HepG2 (cell line): ENCODE measurements at regions not wholly inside any gene's neighbourhood (a gene's known extent, or its start where the extent isn't known, plus 50 kb on each side); places are given as distances from the start of the nearest gene placed in this dataset.

Experiments used
- AKAP8 ChIP-seq: sonication (generic); formaldehyde crosslinking; IDR thresholded peaks from 2 replicates; pipeline ENCODE4 v1.5.1; 2020; ENCODE audit warnings: mild to moderate bottlenecking, missing genetic modification reagents
- ATF1 ChIP-seq: IDR thresholded peaks from 2 replicates; pipeline ENCODE4 v1.6.1; 2016; ENCODE audit warnings: mild to moderate bottlenecking, control low read depth
- POLR2AphosphoS2 ChIP-seq: IDR thresholded peaks from 2 replicates; pipeline ENCODE4 v1.6.1; 2011; ENCODE audit warnings: low read depth, low read length, improper control_type of control experiment
- ZNF354B ChIP-seq: sonication (generic); formaldehyde crosslinking; IDR thresholded peaks from 2 replicates; pipeline ENCODE4 v1.8.0; 2022; ENCODE audit warnings: mild to moderate bottlenecking, missing genetic modification reagents

- no peak for TF ChIP-seq ZNF354B
- no peak for TF ChIP-seq AKAP8 (CRISPR knock-in tag)
- TF ChIP-seq ATF1 (CRISPR knock-in tag), result no peak
- no peak for TF ChIP-seq POLR2AphosphoS2
Measured at GRCh38 chr7:145774777-145775176, 341.8 kb upstream of the CNTNAP2 start.
